GM08714 (cell line): ENCODE measurements at regions not wholly inside any gene's neighbourhood (a gene's known extent, or its start where the extent isn't known, plus 50 kb on each side); places are given as distances from the start of the nearest gene placed in this dataset.

Source experiments
- H3K4me3 ChIP-seq: fragments of 200-500 bp; sonication (Bioruptor generic); 2 replicates; pipeline ENCODE4 v1.5.1; 2014; ENCODE audit warnings: mild to moderate bottlenecking, low read length, inconsistent platforms
- ZNF274 ChIP-seq: IDR thresholded peaks from 2 replicates; pipeline ENCODE4 v1.6.1; 2012; ENCODE audit warnings: mild to moderate bottlenecking, low read depth, low read length

DNA sequence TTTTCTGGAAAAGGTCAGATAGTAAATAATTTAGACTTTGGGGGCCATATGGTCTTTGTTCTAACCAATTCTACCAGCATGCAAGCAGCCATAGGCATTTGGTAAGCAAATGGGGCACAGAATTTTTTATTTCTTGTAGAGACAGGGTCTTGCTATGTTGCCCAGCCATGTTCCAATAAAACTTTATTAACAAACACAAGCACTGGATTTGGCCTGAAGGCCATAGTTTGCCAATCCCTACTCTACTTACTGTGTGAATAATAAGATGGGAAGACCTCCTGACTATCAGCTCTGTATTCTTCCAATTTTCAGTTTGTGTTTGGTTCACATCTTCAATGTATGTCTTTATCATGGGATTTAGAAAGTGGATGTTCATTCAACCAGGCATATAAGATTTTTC lies 53.0 kb upstream of the SERP2 start:
- no peak for TF ChIP-seq ZNF274
- H3K4me3 ChIP-seq: no peak overlapping the region

GRCh38 chr13:44321961-44322360 lies 51.7 kb upstream of the SERP2 start:
- no peak overlapping the region for H3K4me3 ChIP-seq
- no peak for TF ChIP-seq ZNF274

DNA sequence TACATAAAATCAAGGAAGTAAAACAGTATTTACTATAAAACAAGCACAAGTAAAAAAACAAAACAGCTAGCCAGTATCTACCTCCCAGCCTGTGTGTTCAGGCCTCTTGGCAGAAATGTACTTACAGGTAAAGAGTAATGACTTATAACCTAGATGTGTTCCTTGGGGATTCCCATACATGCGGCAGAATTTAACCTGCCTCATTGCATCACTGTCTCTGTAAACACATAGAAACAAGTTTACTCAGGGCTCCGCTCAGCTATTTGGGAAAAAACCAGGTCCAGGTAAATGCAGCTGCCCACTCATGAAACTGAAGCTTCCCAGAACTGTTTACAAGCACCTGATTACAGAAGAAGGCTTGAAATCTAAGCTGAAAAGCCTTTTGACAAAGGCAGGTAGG lies 50.7 kb upstream of the SERP2 start:
- no peak for TF ChIP-seq ZNF274
- no peak overlapping the region for H3K4me3 ChIP-seq

DNA sequence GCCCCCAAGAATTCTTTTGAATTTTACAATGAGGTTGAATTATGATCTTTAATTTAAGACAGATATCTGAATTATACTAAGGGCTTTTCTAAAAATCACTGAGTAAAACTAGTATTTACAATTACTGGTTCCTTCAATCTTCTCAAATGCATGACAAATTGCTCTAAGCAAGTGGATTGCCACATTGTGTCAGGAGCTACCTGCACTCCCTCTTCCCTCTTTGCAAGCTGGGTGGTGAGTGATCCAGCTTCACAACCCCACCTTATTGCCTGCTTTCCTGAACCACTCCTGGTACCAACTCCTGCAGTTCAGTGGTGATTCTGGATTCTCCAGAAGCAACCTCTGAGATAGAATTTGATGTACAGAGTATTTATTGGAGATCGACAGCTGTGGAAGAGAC lies 49.9 kb upstream of the SERP2 start:
- H3K4me3 ChIP-seq: no peak overlapping the region
- no peak for TF ChIP-seq ZNF274
